HFF-Myc (cell line): ENCODE measurements at regions not wholly inside any gene's neighbourhood (a gene's known extent, or its start where the extent isn't known, plus 50 kb on each side); places are given as distances from the start of the nearest gene placed in this dataset.

ENCODE experiments used
- DNase-seq: peaks from one replicate; pipeline ENCODE4 v3.0.0-alpha.2; 2011; ENCODE audit warnings: low read depth; ENCODE audit errors: extremely low read depth
- H3K4me3 ChIP-seq: replicated peaks from 2 replicates; pipeline ENCODE4 v1.5.1; 2011; ENCODE audit warnings: low read depth, mild to moderate bottlenecking, control low read depth, low read length
- TF ChIP-seq, protein P1 (sequence below): IDR thresholded peaks from 2 replicates; pipeline ENCODE4 v1.5.1; 2012; ENCODE audit warnings: mild to moderate bottlenecking, low read depth, low read length, control low read depth; ENCODE audit errors: missing control alignments

DNA sequence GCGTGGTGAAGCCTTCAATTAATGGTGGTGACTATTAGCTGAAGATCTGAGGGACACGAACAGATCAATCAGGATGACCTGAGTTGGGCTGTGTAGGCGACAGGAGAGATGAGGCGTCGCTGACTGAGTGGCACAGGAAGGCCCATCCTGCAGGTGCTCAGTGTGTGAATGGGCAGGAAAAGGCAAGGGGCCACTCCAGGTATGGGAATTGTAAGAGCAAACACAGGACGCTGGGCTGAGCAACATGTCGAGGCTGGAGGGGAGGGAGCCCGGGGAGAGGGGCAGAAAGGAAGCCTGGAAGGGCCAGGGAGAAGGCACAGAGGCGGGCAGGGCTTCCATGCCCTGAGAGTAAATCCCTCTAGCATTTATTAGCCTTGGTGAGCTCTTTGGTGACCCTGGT, 151.0 kb downstream of the VEGFA start:
- no peak overlapping the region for H3K4me3 ChIP-seq
- no peak for DNase-seq
- TF ChIP-seq, protein P1, sequence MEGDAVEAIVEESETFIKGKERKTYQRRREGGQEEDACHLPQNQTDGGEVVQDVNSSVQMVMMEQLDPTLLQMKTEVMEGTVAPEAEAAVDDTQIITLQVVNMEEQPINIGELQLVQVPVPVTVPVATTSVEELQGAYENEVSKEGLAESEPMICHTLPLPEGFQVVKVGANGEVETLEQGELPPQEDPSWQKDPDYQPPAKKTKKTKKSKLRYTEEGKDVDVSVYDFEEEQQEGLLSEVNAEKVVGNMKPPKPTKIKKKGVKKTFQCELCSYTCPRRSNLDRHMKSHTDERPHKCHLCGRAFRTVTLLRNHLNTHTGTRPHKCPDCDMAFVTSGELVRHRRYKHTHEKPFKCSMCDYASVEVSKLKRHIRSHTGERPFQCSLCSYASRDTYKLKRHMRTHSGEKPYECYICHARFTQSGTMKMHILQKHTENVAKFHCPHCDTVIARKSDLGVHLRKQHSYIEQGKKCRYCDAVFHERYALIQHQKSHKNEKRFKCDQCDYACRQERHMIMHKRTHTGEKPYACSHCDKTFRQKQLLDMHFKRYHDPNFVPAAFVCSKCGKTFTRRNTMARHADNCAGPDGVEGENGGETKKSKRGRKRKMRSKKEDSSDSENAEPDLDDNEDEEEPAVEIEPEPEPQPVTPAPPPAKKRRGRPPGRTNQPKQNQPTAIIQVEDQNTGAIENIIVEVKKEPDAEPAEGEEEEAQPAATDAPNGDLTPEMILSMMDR, result no peak

DNA sequence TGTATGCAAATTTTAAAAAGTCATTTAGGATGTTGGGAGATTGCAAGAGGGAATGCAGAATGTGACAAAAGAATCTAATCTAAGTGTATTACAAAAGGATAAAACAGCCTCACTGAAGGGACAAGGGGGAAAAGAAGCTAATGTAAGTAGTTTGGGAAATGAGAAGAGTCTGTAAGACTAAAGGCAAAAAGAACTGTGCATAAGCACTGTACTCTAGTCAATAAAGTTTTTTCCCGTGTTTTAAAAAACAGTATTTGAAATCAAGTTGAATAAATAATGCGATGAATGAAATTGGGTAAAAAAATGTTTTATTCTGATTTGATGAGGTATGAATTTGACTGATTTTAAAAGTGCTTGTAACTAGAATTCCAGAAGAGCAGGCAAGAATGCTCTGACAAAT, 149.8 kb downstream of the VEGFA start:
- DNase-seq, result no peak
- TF ChIP-seq, protein P1, result no peak
- no peak overlapping the region for H3K4me3 ChIP-seq

DNA sequence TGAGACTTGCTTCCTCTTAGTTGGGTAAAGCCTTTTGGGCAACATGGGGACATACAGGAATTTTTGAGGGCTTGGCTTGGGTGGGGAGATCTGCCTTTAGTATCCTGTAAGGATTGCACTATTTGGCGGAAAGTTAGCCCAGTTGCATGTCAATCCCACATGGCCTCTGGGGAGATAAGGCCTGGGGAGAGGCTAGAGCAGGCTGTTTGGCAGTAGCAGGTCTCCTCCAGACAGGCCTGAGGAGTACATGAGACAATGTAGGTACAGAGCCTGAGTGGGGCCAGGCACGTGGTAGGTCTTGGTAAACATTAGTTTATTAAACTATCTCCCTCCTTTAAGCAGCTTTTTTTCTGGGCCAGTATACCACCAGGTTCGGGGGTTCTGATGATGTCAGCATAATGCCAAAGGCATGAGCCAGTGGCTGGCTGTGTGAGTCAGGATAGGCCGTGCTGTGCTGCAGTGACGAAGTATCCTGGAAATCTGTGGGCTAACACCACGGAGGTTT, 147.9 kb downstream of the VEGFA start:
- no peak for DNase-seq
- H3K4me3 ChIP-seq, result no peak overlapping the region
- TF ChIP-seq, protein P1, result no peak

DNA sequence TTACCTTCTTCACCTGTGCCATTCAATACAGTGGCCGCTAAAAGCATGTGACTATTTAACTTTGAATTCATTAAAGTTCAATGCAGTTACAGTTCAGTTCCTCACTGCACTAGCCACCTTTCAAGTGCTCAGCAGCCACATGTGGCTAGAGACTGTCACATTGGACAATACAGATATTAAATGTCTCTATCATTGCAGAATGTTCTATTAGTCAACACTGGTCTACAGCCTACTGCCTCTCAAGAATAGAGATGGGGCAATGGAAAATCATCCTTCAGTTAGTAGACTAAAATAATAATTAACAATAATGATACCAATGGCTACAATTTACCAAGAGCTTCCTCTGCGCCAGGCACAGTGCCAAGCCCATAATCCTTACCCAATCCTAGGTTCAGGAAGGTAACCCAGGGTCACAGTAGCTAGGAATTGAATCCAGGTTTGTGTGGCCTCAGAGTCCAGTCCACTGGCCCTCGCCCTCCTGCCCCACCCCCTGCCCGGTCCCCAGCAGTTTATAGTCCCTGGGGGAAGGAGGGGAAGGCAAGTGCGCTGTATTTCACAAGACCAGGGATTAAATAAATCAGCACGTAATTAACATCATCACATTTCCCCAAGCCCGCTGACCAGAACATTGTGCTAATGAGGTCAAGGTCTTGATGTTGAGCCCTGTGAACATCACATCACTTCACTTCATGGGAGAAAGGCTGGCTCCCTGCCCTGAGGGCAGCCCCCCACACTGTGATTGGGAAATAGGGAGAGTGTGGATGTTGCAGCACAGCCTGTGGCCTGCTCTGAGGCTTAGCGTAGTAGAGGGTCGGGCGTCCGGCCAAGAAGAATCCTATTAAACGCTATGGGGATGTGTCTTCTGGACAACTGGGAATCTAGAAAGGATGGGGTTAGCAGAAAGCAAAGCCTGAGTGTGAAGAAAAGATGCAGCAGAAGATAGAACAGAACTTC, 147.2 kb downstream of the VEGFA start:
- no peak overlapping the region for H3K4me3 ChIP-seq
- DNase-seq, result no peak
- TF ChIP-seq, protein P1, result no peak

DNA sequence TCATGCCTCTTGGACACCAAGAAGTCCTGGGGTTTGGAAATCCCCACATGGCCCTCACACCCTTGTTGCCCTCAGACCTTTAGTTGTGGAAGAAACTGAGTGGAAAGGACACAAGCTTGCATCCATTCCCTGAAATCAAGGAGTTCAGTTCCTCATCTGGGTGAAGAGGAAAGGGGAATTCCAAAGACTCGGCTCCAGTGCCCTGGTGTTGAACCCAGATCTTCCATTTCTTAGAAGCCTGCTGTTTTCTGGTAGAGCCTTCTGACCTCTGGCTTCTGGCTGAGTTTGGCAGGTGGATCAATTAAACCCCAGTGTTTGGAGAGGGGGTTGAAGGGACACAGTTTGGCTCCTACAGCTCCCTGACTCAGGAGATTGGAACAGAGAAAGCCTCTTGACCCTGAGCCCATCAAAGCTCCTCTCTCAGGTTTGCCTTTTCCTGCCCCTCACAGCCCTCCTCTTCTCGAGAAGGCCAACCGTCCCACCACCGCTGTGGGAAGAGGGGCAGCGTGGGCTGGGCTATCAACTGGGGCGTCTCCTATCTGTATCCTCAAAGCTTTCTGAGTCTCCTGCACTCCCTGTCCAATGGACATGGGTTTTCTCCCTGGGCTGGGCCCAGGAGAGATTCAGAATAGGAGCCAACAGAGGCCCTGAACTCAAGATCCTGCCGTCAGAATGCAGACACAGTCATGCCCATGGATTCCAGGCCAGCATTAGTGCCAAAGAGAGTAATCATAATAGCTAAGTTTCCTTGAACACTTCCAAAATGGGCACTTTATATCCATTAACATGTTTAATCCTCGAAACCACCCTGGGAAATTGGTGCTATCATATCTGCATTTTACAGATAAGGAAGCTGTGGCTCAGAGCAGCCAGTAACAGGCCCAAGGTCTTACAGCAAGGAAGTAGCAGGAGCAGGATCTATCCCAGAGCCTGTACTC, 146.2 kb downstream of the VEGFA start:
- TF ChIP-seq, protein P1, result no peak
- H3K4me3 ChIP-seq, result no peak overlapping the region
- no peak for DNase-seq

DNA sequence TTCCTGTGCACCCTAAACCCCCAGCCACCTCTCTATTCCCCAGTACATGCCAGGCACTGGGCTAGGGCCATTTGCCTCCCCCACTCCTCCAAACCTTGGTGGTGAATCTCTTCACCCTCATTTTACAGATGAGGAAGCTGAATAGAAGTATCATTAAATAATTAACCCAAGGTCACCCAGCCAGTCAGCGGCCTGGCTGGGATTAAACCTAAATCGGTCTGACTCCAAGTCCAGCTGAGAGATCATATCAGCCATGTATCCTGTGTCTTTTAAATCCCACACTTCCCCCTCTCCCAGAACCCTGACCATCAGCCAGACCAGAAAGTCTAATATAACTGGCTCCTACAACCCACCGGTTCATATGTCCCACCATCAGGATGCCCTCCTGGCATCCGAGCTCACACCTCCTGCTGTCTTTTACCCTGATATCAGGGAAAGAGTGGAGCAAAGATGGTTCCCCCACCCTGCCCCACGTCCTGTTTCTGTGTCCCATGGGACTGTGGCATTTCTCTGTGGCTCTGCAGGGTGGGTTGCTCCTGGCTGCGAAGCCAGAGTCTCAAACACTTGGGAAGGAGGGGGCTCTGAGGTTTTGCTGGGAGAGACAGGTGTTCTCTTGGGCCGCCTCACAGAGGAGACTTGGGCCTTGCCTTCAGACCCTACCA, 145.3 kb downstream of the VEGFA start:
- H3K4me3 ChIP-seq, result no peak overlapping the region
- TF ChIP-seq, protein P1, result no peak
- DNase-seq, result no peak
